Naive thymus-derived CD4-positive, alpha-beta T cell (primary cell): ENCODE measurements at regions not wholly inside any gene's neighbourhood (a gene's known extent, or its start where the extent isn't known, plus 50 kb on each side); places are given as distances from the start of the nearest gene placed in this dataset.

Experiments used
- ATAC-seq: fragments of 150-1000 bp; cut with Tn5 transposase; 2 replicates; pipeline ENCODE4 v1.10.0; 2021; ENCODE audit warnings: mild to moderate bottlenecking, moderate library complexity
- CTCF ChIA-PET: fragments of 350-600 bp; sonication (Branson Sonifier 250); formaldehyde crosslinking; loops from one replicate; lab custom pipeline; 2021; ENCODE audit warnings: antibody characterized with exemption; lab: Charles Lee
- POLR2A ChIA-PET: fragments of 350-600 bp; sonication (Branson Sonifier 250); formaldehyde crosslinking; loops from one replicate; lab custom pipeline; 2021; ENCODE audit warnings: antibody characterized with exemption, inconsistent platforms; lab: Charles Lee
- DNase-seq, 9 donors: peaks; one replicate each; pipeline versions ENCODE4 v3.0.0 to v3.0.0-alpha.2; 2020 to 2022; ENCODE audit warnings: mixed read lengths in 1 of 9
- H3K27ac ChIP-seq: one replicate; pipeline ENCODE4 v1.7.0; 2013; ENCODE audit warnings: mild to moderate bottlenecking, low read depth, low read length, moderate library complexity
- H3K27me3 ChIP-seq, 2 donors: one replicate each; pipeline ENCODE4 v1.7.0; 2013; ENCODE audit warnings: low read length in 2 of 2, mild to moderate bottlenecking in 2 of 2, moderate library complexity in 2 of 2; ENCODE audit not compliant: control insufficient read depth in 2 of 2, insufficient read depth in 2 of 2
- H3K36me3 ChIP-seq, 3 experiments: 1 replicate in 2 of 3; 2 replicates in 1 of 3; pipeline ENCODE4 v1.7.0; 2013; ENCODE audit warnings: low read length in 3 of 3, mild to moderate bottlenecking in 3 of 3, moderate library complexity in 1 of 3; ENCODE audit not compliant: insufficient read depth in 3 of 3, control insufficient read depth in 2 of 3
- H3K4me1 ChIP-seq, 2 donors: one replicate each; pipeline ENCODE4 v1.7.0; 2013; ENCODE audit warnings: low read length in 2 of 2, mild to moderate bottlenecking in 2 of 2, moderate library complexity in 1 of 2; ENCODE audit not compliant: control insufficient read depth in 2 of 2, insufficient read depth in 2 of 2
- H3K4me3 ChIP-seq: 2 replicates; pipeline ENCODE4 v1.7.0; 2013; ENCODE audit warnings: mild to moderate bottlenecking, low read length
- H3K9me3 ChIP-seq, 3 experiments: 1 replicate in 2 of 3; 2 replicates in 1 of 3; pipeline ENCODE4 v1.7.0; 2013; ENCODE audit warnings: low read length in 3 of 3; ENCODE audit not compliant: control insufficient read depth in 2 of 3
- H3K27ac Mint-ChIP-seq, 9 donors: one replicate each; pipeline ENCODE4 v1.8.0; 2020 to 2022; ENCODE audit warnings: mixed read lengths in 9 of 9, mild to moderate bottlenecking in 8 of 9, moderate library complexity in 5 of 9, inconsistent platforms in 2 of 9
- H3K27me3 Mint-ChIP-seq, 5 donors: one replicate each; pipeline ENCODE4 v1.8.0; 2021 to 2022; ENCODE audit warnings: mixed read lengths in 5 of 5, mild to moderate bottlenecking in 1 of 5
- H3K36me3 Mint-ChIP-seq, 5 donors: one replicate each; pipeline ENCODE4 v1.8.0; 2020 to 2022; ENCODE audit warnings: mixed read lengths in 5 of 5, mild to moderate bottlenecking in 3 of 5, inconsistent platforms in 1 of 5
- H3K4me1 Mint-ChIP-seq, 7 donors: one replicate each; pipeline ENCODE4 v1.8.0; 2020 to 2022; ENCODE audit warnings: mixed read lengths in 7 of 7, mild to moderate bottlenecking in 3 of 7, inconsistent platforms in 1 of 7
- H3K4me3 Mint-ChIP-seq, 10 donors: one replicate each; pipeline ENCODE4 v1.8.0; 2020 to 2022; ENCODE audit warnings: mild to moderate bottlenecking in 10 of 10, mixed read lengths in 10 of 10, moderate library complexity in 6 of 10, inconsistent platforms in 2 of 10
- H3K9me3 Mint-ChIP-seq, 11 donors: one replicate each; pipeline ENCODE4 v1.8.0; 2020 to 2022; ENCODE audit warnings: mixed read lengths in 11 of 11, mild to moderate bottlenecking in 4 of 11, inconsistent platforms in 1 of 11, moderate library complexity in 1 of 11
- intact Hi-C, 2 donors: fragments of 100-400 bp; cut with micrococcal nuclease; formaldehyde crosslinking; loops; one replicate each; pipeline ENCODE4 v1.15.1; 2023

- Mint-ChIP-seq H3K4me1 (no peaks in the 10 kb centered on the region), H3K27me3 (peaks cover 0 to 6% (median 4%) of the 10 kb centered on the region in 5 donors), H3K27ac (no peak overlapping the region), H3K4me3 (no peak overlapping the region), H3K36me3 (no peaks in the 10 kb centered on the region), H3K9me3 (peaks cover 0 to 15% (median 4%) of the 10 kb centered on the region in 11 donors)
- H3K27me3 ChIP-seq = no peaks in the 10 kb centered on the region
- no peaks in the 10 kb centered on the region for H3K9me3 ChIP-seq
- H3K4me3 ChIP-seq = no peak overlapping the region
- H3K4me1 ChIP-seq = no peaks in the 10 kb centered on the region
- H3K27ac ChIP-seq = no peak overlapping the region
- intact Hi-C loops = no loop called here
- ATAC-seq = no peak
- CTCF ChIA-PET = no interaction called here
- no peaks in the 10 kb centered on the region for H3K36me3 ChIP-seq
- DNase-seq = no peak
- POLR2A ChIA-PET = no interaction called here
Observed at GRCh38 chr11:114929351-114930000, 251.1 kb downstream of the NXPE2 start.

- ATAC-seq = no peak
- Histone ChIP-seq H3K27me3 (no peaks in the 10 kb centered on the region), H3K9me3 (peaks cover 0 to 7% (median 0%) of the 10 kb centered on the region in 3 experiments), H3K4me1 (no peaks in the 10 kb centered on the region), H3K4me3 (no peak overlapping the region), H3K27ac (no peak overlapping the region), H3K36me3 (no peaks in the 10 kb centered on the region)
- CTCF ChIA-PET = no interaction called here
- Mint-ChIP-seq H3K4me1 (no peaks in the 10 kb centered on the region), H3K27ac (no peak overlapping the region), H3K36me3 (peaks cover 0 to 5% (median 0%) of the 10 kb centered on the region in 5 donors), H3K27me3 (peaks cover 0 to 4% (median 0%) of the 10 kb centered on the region in 5 donors), H3K4me3 (no peak overlapping the region), H3K9me3 (peaks cover 5 to 37% (median 8%) of the 10 kb centered on the region in 11 donors)
- intact Hi-C loops = no loop called here
- POLR2A ChIA-PET = no interaction called here
- no peak for DNase-seq
Observed at GRCh38 chr11:114938799-114939198, 260.5 kb downstream of the NXPE2 start.

- H3K4me3 Mint-ChIP-seq = no peak overlapping the region
Observed at GRCh38 chr11:114942207-114942606, 263.9 kb downstream of the NXPE2 start.

GRCh38 chr11:114949614-114950351, 271.5 kb downstream of the NXPE2 start:
- H3K27ac Mint-ChIP-seq = no peak overlapping the region
- ATAC-seq (no peak), DNase-seq (no peak)
- Histone ChIP-seq H3K4me1 (no peaks in the 10 kb centered on the region), H3K9me3 (no peaks in the 10 kb centered on the region), H3K4me3 (no peak overlapping the region), H3K36me3 (no peaks in the 10 kb centered on the region), H3K27me3 (no peaks in the 10 kb centered on the region), H3K27ac (no peak overlapping the region)
- H3K9me3 Mint-ChIP-seq = peaks cover 0 to 6% (median 4%) of the 10 kb centered on the region in 11 donors
- no peak overlapping the region for H3K4me3 Mint-ChIP-seq
- peaks cover 0 to 1% (median 0%) of the 10 kb centered on the region in 7 donors for H3K4me1 Mint-ChIP-seq
- H3K36me3 Mint-ChIP-seq = no peaks in the 10 kb centered on the region
- CTCF ChIA-PET = no interaction called here
- intact Hi-C loops = no loop called here
- POLR2A ChIA-PET = no interaction called here
- peaks cover 0 to 18% (median 11%) of the 10 kb centered on the region in 5 donors for H3K27me3 Mint-ChIP-seq

More at GRCh38 chr11:114942207-114942606, 263.9 kb downstream of the NXPE2 start:
- H3K4me1 ChIP-seq = no peaks in the 10 kb centered on the region
- Mint-ChIP-seq H3K4me1 (no peaks in the 10 kb centered on the region), H3K27ac (no peak overlapping the region), H3K27me3 (peaks cover 0 to 7% (median 2%) of the 10 kb centered on the region in 5 donors), H3K9me3 (peaks cover 5 to 37% (median 9%) of the 10 kb centered on the region in 11 donors), H3K36me3 (peaks cover 0 to 5% (median 0%) of the 10 kb centered on the region in 5 donors)
- no peaks in the 10 kb centered on the region for H3K27me3 ChIP-seq
- CTCF ChIA-PET = no interaction called here
- POLR2A ChIA-PET = no interaction called here
- intact Hi-C loops = no loop called here
- no peak overlapping the region for H3K27ac ChIP-seq
- H3K4me3 ChIP-seq = no peak overlapping the region
- ATAC-seq = no peak
- H3K9me3 ChIP-seq = peaks cover 0 to 7% (median 0%) of the 10 kb centered on the region in 3 experiments
- no peak for DNase-seq
- no peaks in the 10 kb centered on the region for H3K36me3 ChIP-seq

GRCh38 chr11:114953039-114953438, 274.7 kb downstream of the NXPE2 start:
- Mint-ChIP-seq H3K27me3 (peaks cover 0 to 30% (median 20%) of the 10 kb centered on the region in 5 donors), H3K27ac (no peak overlapping the region), H3K36me3 (no peaks in the 10 kb centered on the region), H3K4me3 (no peak overlapping the region), H3K9me3 (peaks cover 0 to 7% (median 3%) of the 10 kb centered on the region in 11 donors), H3K4me1 (peaks cover 0 to 1% (median 0%) of the 10 kb centered on the region in 7 donors)
- ChIA-PET CTCF (no interaction called here), POLR2A (no interaction called here)
- DNase-seq = no peak
- intact Hi-C loops = loop anchor here in 1 of 2 donors (2.0 kb wide), 1 partner anchor 612 kb away; no protein-coding TSS in a partner anchor
- Histone ChIP-seq H3K9me3 (no peaks in the 10 kb centered on the region), H3K27me3 (no peaks in the 10 kb centered on the region), H3K36me3 (no peaks in the 10 kb centered on the region), H3K27ac (no peak overlapping the region), H3K4me3 (no peak overlapping the region), H3K4me1 (no peaks in the 10 kb centered on the region)
- no peak for ATAC-seq

GRCh38 chr11:114955923-114956322, 277.6 kb downstream of the NXPE2 start:
- POLR2A ChIA-PET = no interaction called here
- ATAC-seq = no peak
- Mint-ChIP-seq H3K4me3 (no peak overlapping the region), H3K4me1 (peaks cover 0 to 1% (median 0%) of the 10 kb centered on the region in 7 donors), H3K27ac (no peak overlapping the region), H3K9me3 (peaks cover 0 to 8% (median 0%) of the 10 kb centered on the region in 11 donors), H3K36me3 (no peaks in the 10 kb centered on the region), H3K27me3 (peaks cover 0 to 26% (median 19%) of the 10 kb centered on the region in 5 donors)
- Histone ChIP-seq H3K27ac (no peak overlapping the region), H3K4me1 (no peaks in the 10 kb centered on the region), H3K36me3 (no peaks in the 10 kb centered on the region), H3K4me3 (no peak overlapping the region), H3K9me3 (no peaks in the 10 kb centered on the region), H3K27me3 (no peaks in the 10 kb centered on the region)
- CTCF ChIA-PET = no interaction called here
- DNase-seq = no peak
- intact Hi-C loops = no loop called here
